RWPE1 (cell line): ENCODE measurements at regions not wholly inside any gene's neighbourhood (a gene's known extent, or its start where the extent isn't known, plus 50 kb on each side); places are given as distances from the start of the nearest gene placed in this dataset.

Experiments used
- CTCF ChIA-PET: fragments of 350-600 bp; sonication (Branson Sonifier 250); formaldehyde crosslinking; extraction: SDS; loops from one replicate; lab custom pipeline; 2021; lab: Yijun Ruan, JAX
- POLR2A ChIA-PET: fragments of 400-600 bp; formaldehyde crosslinking; extraction: SDS; loops from one replicate; lab custom pipeline; 2020; ENCODE audit warnings: antibody characterized with exemption; ENCODE audit not compliant: low non-redundant PET; lab: Yijun Ruan, JAX
- DNase-seq: peaks from one replicate; pipeline ENCODE4 v3.0.0; 2012; ENCODE audit warnings: low spot score
- H3K27ac ChIP-seq: fragments of 450-650 bp; 2 replicates; pipeline ENCODE4 v1.5.1; 2017
- TF ChIP-seq, protein P1 (sequence below): fragments of 450-650 bp; conservative IDR thresholded peaks from 2 replicates; pipeline ENCODE4 v1.5.1; 2017; ENCODE audit warnings: low read depth, mild to moderate bottlenecking

DNA sequence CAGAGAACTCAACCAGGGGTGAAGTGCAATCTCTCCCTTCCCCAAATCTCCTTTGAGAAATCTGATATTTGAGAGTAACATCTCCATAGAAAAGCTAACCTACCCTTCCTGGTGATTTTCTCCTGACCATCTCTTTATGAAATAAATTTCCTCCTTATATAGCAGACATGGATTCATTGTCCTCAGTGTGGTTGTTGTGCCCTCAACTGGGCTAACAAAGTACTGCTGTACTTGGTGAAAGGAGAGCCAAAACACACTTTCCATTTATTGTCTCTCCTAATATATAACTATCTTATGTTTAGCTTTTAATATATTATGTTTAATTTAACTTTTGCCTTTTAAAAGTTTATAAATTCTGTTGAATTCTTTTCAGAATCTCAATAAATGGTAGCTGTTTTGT, 65.1 kb upstream of the SLCO1B1 start:
- TF ChIP-seq, protein P1, sequence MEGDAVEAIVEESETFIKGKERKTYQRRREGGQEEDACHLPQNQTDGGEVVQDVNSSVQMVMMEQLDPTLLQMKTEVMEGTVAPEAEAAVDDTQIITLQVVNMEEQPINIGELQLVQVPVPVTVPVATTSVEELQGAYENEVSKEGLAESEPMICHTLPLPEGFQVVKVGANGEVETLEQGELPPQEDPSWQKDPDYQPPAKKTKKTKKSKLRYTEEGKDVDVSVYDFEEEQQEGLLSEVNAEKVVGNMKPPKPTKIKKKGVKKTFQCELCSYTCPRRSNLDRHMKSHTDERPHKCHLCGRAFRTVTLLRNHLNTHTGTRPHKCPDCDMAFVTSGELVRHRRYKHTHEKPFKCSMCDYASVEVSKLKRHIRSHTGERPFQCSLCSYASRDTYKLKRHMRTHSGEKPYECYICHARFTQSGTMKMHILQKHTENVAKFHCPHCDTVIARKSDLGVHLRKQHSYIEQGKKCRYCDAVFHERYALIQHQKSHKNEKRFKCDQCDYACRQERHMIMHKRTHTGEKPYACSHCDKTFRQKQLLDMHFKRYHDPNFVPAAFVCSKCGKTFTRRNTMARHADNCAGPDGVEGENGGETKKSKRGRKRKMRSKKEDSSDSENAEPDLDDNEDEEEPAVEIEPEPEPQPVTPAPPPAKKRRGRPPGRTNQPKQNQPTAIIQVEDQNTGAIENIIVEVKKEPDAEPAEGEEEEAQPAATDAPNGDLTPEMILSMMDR: no peak
- POLR2A ChIA-PET: no interaction called here
- no peak for DNase-seq
- CTCF ChIA-PET: no interaction called here
- H3K27ac ChIP-seq: no peak overlapping the region

DNA sequence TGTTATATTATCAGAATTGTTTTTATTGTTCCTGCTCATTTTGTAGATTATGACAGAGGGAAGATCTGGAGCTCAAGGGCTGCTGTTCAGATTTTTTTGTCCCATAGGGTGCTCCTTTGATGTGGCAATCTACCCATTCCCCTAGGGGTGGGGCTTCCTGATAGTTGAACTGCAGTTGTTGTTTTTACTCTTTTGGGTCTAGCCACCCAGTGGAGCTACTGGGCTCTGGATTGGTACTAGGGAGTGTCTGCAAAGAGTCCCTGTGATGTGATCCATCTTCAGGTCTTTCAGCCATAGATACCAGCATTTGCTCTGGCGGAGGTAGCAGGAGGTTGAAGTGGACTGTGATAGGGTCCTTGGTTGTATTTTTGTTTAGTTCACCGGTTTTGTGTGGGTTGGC, 57.9 kb upstream of the SLCO1B1 start:
- no peak for DNase-seq
- H3K27ac ChIP-seq: no peak overlapping the region
- TF ChIP-seq, protein P1: no peak
- ChIA-PET CTCF (no interaction called here), POLR2A (no interaction called here)

DNA sequence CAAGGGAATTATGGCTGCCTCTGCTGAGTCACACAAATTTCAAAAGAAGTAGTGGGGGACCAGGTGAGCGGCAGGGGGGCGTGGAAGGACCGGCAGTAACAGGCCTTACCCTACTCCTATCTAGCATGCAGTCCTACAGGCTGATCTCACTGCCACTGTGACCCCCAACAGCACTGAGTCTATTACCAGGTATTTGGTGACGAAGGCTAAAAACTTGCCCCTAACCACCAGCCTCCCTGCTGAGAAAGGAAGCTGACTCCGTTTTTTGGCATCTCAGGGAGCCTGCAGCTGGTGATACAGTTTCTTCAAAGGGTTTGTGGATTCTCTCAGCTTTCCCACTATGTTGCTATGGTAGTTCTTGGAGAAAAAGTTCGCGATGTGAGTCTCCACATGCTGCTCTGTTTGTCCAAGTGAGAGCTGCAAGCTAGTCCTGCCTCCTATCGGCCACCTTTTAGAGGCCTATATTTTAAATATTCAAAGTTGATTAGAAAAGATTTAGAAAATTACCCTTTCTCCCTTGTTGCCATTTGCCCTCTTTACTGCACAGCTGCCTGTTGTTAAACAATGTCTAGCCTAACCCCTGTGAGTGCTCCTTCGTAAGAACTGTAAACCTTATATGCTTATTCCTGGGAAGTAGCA, 57.1 kb upstream of the SLCO1B1 start:
- no peak overlapping the region for H3K27ac ChIP-seq
- CTCF ChIA-PET: interaction anchor here (0.5 kb wide), 1 partner anchor 391 kb away, joined by 6 read pairs; no protein-coding TSS in a partner anchor
- TF ChIP-seq, protein P1: no peak
- POLR2A ChIA-PET: no interaction called here
- DNase-seq: no peak
